ENCODE measurements at regions not wholly inside any gene's neighbourhood (a gene's known extent, or its start where the extent isn't known, plus 50 kb on each side); places are given as distances from the start of the nearest gene placed in this dataset.

- TF ChIP-seq CTCF (IDR thresholded peaks at IDR 0.05): no peak
- no peak for TF ChIP-seq ZNF121 (CRISPR knock-in tag; IDR thresholded peaks at IDR 0.05)
- TF ChIP-seq, protein P1, sequence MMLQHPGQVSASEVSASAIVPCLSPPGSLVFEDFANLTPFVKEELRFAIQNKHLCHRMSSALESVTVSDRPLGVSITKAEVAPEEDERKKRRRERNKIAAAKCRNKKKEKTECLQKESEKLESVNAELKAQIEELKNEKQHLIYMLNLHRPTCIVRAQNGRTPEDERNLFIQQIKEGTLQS (CRISPR knock-in tag; conservative IDR thresholded peaks at IDR 0.05): no peak
- TF ChIP-seq ATF2 (CRISPR knock-in tag; IDR thresholded peaks at IDR 0.05; ENCODE audit: borderline replicate concordance, low read depth): no peak
- no peak for TF ChIP-seq STAT6 (CRISPR knock-in tag; conservative IDR thresholded peaks at IDR 0.05; ENCODE audit: low read depth)
- TF ChIP-seq TEAD4 (CRISPR knock-in tag; IDR thresholded peaks at IDR 0.05): no peak
- TF ChIP-seq ETV6 (CRISPR knock-in tag; IDR thresholded peaks at IDR 0.05): no peak
- TF ChIP-seq JAZF1 (CRISPR knock-in tag; IDR thresholded peaks at IDR 0.05): no peak
- no peak for TF ChIP-seq CBFB (CRISPR knock-in tag; IDR thresholded peaks at IDR 0.05; ENCODE audit: low read depth)
Measured at GRCh38 chr17:14774774-14775173, 473.9 kb downstream of the HS3ST3B1 start.

Measured in WTC11 (cell line).